ENCODE measurements at regions not wholly inside any gene's neighbourhood (a gene's known extent, or its start where the extent isn't known, plus 50 kb on each side); places are given as distances from the start of the nearest gene placed in this dataset.

- H3K27ac ChIP-seq = no peak overlapping the region
- no peaks in the 10 kb centered on the region for H3K9me3 ChIP-seq
- H3K36me3 ChIP-seq (ENCODE audit: insufficient read depth in 1 of 2, low read depth in 1 of 2) = no peaks in the 10 kb centered on the region
- no peak for DNase-seq
- H3K27me3 ChIP-seq (ENCODE audit: insufficient read depth in 3 of 3, low read length in 2 of 3) = no peaks in the 10 kb centered on the region
- H3K4me3 ChIP-seq = no peak overlapping the region
- no peak for ATAC-seq
- TF ChIP-seq CTCF (IDR thresholded peaks at IDR 0.05) = no peak
- intact Hi-C loops (cut with DNase I) = no loop called here
- no peaks in the 10 kb centered on the region for H3K4me1 ChIP-seq
Observed at GRCh38 chr11:29486301-29486700, 530.5 kb downstream of the KCNA4 start.

- no peaks in the 10 kb centered on the region for H3K27me3 ChIP-seq (ENCODE audit: insufficient read depth in 3 of 3, low read length in 2 of 3)
- H3K4me3 ChIP-seq = no peak overlapping the region
- intact Hi-C loops (cut with DNase I) = no loop called here
- no peak for TF ChIP-seq CTCF (IDR thresholded peaks at IDR 0.05)
- no peak overlapping the region for H3K27ac ChIP-seq
- no peaks in the 10 kb centered on the region for H3K36me3 ChIP-seq (ENCODE audit: insufficient read depth in 1 of 2, low read depth in 1 of 2)
- H3K9me3 ChIP-seq = no peaks in the 10 kb centered on the region
- ATAC-seq (no peak), DNase-seq (no peak)
- no peaks in the 10 kb centered on the region for H3K4me1 ChIP-seq
- WGBS, 3 donors = 88 to 91% (median 88%) methylated on average over 4 of the region's 4 CpGs
Observed at GRCh38 chr11:29485641-29486040, 531.2 kb downstream of the KCNA4 start.

GRCh38 chr11:29484548-29484947 is 532.3 kb downstream of the KCNA4 start:
- no peaks in the 10 kb centered on the region for H3K36me3 ChIP-seq (ENCODE audit: insufficient read depth in 1 of 2, low read depth in 1 of 2)
- no peaks in the 10 kb centered on the region for H3K27me3 ChIP-seq (ENCODE audit: insufficient read depth in 3 of 3, low read length in 2 of 3)
- H3K9me3 ChIP-seq = no peaks in the 10 kb centered on the region
- intact Hi-C loops (cut with DNase I) = no loop called here
- no peaks in the 10 kb centered on the region for H3K4me1 ChIP-seq
- WGBS, 3 donors = 72 to 78% (median 74%) methylated on average over 1 of the region's 1 CpG
- no peak for TF ChIP-seq CTCF (IDR thresholded peaks at IDR 0.05)
- H3K27ac ChIP-seq = no peak overlapping the region
- ATAC-seq (no peak), DNase-seq (no peak)
- no peak overlapping the region for H3K4me3 ChIP-seq

GRCh38 chr11:29483831-29484230 is 533.0 kb downstream of the KCNA4 start:
- DNase-seq (no peak), ATAC-seq (no peak)
- no peaks in the 10 kb centered on the region for H3K27me3 ChIP-seq (ENCODE audit: insufficient read depth in 3 of 3, low read length in 2 of 3)
- 81 to 92% (median 88%) methylated on average over 2 of the region's 2 CpGs for WGBS, 3 donors
- H3K4me1 ChIP-seq = no peaks in the 10 kb centered on the region
- intact Hi-C loops (cut with DNase I) = no loop called here
- no peaks in the 10 kb centered on the region for H3K36me3 ChIP-seq (ENCODE audit: insufficient read depth in 1 of 2, low read depth in 1 of 2)
- no peaks in the 10 kb centered on the region for H3K9me3 ChIP-seq
- TF ChIP-seq CTCF (IDR thresholded peaks at IDR 0.05) = no peak
- no peak overlapping the region for H3K27ac ChIP-seq
- H3K4me3 ChIP-seq = no peak overlapping the region

GRCh38 chr11:29482510-29482909 is 534.3 kb downstream of the KCNA4 start:
- Histone ChIP-seq H3K4me1 (no peaks in the 10 kb centered on the region), H3K4me3 (no peak overlapping the region), H3K36me3 (ENCODE audit: insufficient read depth in 1 of 2, low read depth in 1 of 2) (no peaks in the 10 kb centered on the region), H3K27me3 (ENCODE audit: insufficient read depth in 3 of 3, low read length in 2 of 3) (no peaks in the 10 kb centered on the region), H3K27ac (no peak overlapping the region), H3K9me3 (no peaks in the 10 kb centered on the region)
- ATAC-seq = no peak
- intact Hi-C loops (cut with DNase I) = no loop called here
- WGBS, 3 donors = 67 to 80% (median 79%) methylated on average over 4 of the region's 4 CpGs
- DNase-seq = no peak
- no peak for TF ChIP-seq CTCF (IDR thresholded peaks at IDR 0.05)

Measured in psoas muscle (tissue), 7 donors.